EL (cell line): ENCODE measurements at regions not wholly inside any gene's neighbourhood (a gene's known extent, or its start where the extent isn't known, plus 50 kb on each side); places are given as distances from the start of the nearest gene placed in this dataset.

Experiments
- DNase-seq: peaks from one replicate; pipeline ENCODE4 v3.0.0-alpha.2; 2016

DNA sequence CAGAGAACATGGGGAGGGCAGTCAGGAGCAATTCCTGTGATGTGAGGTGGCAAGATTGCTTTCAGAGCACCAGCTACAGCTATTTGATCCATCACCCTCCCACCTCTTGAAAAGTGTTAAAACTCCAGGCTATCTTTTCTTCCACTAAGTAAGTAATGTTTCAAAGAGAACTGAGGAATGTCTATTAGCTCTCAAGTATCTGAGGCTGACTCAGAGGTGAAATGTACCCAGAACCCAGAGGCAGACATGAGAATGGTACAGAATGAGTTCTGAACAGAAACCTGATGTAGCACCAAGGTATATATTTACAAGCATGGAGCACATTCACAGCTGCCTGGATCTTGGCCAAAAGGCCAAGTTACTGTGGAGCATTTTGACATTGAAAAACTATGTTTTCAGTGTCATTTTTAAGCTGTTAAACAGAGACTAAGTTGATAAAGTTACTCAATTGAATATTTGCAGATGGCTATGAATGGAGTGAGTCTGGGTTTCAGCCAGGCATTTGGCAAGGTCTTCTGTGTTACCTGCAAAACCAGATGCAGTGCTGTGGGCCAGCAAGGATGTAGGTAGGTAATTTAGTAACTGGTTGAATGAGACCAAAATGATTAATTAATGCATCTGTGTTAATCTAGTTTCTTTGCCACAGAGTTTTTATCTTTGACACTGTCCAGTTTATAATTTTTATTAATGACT, 227.7 kb upstream of the CD96 start:
- peak; percentile 19 for DNase-seq

DNA sequence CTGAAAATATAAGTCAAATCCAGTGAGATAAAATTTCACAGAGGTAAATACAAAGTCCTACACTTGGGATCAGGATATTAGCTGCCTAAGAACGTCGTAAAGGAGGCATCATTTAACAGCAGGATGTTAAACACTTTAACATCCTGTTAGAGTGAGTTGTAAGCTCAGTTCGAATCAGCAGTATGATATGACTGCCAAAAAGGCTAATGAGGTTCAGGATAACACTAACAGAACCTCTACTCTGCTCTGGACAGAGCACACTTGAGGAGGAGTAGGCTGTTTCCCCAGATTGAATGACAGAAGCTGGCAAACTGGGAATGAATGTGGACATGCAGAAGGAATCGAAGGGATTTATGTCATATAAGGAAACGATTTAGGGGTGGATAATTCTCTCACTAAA, 227.1 kb upstream of the CD96 start:
- no peak for DNase-seq

DNA sequence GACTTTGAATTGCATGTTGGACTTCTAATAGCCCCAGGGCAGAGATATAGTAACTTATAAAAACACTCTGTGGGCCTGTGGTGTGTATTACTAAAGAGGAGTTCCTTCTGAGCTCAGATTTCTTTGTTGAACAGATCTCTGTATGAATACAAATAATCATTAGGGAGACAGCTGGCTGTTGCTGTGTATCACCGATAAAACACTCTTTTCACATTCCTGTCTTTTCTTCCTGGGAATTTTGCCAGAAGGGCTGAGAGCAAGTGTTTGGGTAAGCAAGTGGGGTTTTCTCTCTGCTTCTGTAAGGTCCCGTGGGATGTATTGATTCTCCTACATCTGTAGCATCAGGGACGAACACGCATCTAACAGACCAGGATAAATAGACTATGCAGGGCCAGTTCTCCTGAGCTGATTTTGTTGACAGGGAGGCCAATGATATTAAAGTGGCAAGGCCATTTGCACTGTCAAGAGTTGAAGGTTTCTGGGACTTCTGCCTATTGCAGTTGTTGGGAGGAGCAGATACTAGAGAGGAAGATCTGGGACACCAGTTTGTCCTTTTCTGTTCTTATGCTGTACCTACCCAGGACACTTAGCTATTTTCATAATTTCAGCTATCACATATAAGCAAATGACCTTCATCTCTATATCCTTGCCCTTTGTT, 225.9 kb upstream of the CD96 start:
- DNase-seq = peak; percentile 88

DNA sequence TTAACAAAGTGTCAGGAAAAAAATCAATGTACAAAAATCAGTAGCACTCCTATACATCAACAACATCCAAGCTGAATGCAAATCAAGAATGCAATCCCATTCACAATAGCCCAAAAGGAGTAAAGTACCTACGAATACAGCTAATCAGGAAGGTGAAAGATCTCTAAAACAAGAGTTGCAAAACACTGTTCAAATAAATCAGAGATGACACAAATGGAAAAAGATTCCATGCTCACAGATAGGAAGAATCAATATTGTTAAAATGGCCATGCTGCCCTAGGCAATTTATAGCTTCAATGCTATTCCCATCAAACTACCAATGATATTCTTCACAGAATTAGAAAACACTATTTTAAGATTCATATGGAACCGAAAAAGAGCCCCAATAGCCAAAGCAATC, 223.7 kb upstream of the CD96 start:
- no peak for DNase-seq

DNA sequence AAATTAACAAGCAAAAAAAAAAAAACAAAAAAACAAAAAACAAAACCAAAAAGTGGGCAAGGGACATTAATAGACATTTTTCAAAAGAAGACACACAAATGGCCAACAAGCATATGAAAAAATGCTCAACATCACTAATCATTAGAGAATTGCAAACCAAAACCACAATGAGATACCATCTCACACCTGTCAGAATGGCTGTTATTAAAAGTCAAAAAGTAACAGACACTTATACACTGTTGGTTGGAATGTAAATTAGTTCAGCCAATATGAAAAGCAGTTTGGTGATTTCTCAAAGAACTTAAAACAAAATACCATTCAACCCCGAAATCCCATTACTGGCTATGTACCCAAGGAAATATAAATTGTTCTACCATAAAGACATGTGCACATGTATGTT, 222.4 kb upstream of the CD96 start:
- DNase-seq = no peak

DNA sequence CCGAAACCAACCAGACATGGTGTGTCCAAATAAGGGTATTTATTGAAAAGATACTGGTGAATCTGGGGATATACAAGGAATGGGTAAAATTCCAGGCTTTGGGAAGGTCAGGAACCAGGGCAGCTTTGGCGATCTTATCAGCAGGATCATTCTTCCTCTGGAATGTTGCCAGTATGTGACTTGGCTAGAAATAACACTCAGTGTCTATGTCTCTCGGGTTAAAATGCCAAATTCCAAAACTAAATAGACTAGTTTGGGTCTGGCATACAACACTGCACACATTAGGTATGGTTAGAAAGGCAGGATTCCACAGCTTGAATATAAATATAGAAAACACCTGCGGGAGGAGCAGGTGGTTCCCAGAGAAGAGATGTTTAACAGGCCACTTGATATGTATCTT, 220.2 kb upstream of the CD96 start:
- peak; percentile 58 for DNase-seq

DNA sequence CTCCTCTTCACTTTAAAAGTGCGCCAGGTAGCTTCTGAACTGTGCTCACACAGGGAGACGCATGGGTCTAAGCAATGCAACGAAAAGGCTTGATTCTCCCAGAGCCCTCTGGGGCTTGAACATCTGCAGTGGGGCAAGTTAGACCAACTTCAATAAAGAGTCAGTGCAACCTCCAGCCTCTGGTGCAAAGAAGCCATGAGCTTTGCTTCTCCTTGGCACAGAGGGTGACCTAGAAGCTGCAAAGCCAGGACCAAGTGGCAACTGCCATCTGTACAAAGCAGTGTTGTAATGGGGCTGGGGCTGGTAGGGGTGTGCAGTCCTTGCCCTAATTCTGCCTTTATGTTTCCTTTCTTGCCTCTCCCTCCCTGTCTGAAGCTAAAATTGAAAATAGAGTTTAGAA, 219.0 kb upstream of the CD96 start:
- DNase-seq = no peak

DNA sequence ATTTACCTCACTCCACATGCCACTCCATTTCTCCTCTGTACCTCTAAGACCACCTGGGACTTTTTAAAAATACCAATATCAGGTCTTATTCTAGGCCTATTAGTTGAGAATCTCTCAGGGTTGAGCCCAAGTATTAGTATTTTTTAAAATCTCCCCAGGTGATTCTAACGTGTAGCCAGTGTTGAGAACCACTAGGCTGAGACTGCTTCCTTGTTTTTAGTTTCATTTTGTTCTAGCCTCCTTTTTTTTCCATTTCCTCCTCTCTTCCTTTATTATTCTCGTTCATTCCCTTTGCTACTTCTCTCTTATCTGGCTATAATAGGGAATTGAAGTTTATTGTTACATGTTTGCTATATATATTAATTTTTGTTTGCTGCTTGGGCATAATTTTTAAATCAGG, 217.8 kb upstream of the CD96 start:
- DNase-seq = no peak

DNA sequence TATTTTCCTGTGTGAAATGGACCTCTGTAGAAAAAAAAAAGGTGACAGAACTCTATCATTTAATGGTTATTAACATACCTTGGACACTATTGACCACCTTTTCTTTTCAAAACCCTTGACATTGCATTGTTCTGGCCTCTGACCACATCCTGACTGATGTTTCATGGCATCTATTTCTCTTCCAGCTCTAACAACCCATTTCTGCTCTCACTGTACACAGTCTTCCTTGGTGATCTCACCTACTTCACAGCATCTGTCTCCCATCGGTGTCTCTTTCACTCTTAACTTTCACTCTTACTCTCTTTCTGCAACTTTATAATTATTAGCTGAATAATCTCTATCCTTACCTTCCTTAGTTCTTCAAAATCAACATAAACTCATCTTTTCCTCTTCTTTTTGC, 217.4 kb upstream of the CD96 start:
- DNase-seq = no peak

DNA sequence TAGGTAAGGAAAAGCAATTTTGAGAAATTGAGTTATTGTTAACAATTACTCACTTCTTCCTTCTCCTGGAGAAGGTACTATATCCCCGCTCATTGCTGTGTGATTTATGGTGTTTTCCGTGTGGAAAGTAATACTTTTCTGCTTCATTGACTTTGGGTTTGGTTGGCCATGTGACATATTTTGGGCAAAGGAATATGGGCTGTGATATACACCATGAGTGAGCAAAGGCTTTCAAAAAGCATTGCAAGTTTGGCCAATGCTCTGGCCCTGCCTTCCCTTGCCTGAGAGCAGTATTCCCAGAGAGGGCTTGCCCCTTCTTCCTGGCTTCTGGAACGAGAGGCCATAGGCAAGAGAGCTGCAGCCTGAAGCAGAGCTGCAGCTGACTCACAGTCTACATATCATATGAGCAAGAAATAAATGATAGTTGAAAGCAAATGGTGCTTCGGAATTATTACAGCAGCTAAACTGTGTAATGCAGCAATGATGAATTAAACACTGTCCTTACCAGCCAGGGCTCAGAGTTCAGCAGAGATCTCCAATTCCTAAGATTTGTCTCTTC, 216.8 kb upstream of the CD96 start:
- no peak for DNase-seq

DNA sequence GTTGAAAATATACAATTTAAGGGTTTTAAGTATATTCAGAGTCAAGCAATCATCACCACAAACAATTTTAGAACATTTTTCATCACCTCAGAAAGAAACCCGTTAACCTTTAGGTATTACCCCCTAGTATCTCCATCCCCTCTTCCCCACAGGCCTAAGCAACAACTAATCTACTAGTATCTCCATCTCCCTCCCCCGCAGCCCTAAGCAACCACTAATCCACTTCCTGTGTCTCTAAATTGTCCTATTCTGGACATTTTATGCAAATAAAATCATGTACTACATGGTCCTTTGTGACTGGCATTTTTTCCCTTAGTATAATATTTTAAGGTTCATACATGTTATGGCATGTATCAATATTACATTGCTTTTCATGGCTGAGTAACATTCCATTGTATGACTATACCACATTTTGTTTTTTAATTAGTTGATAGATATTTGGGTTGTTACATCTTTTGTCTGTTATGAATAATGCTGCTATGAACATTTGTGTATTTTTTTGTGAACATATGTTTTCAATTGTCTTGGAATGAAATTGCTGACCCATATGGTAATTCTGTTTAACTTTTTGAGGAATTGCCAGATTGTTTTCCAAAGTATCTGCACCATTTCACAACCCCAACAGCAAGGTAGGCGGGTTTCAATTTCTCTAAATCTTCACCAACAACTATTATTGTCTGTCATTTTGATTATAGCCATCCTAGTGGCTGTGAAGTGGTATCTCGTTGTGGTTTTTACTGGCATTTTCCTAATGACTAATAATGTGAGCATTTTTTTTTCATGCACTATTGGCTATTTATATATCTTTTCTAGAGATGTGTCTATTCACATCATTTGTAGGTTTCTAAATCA, 215.6 kb upstream of the CD96 start:
- peak; percentile 91 for DNase-seq

DNA sequence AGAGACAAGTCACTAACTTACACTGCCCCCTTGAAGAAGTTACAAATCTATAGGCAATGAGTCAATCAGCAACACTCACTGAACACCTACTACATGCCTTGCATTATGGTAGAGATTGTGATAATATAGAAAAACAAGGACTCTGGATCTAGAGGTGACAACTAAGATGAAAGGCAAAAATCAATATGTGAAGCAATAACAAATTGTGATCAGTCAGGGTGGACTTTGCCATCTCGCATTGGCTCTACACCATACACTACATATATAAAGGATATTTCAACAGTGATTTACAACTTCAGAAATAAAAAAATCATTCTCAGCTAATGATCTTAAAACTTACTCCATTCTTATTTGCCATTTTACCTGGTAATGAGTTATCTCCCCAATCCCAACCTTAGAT, 210.7 kb upstream of the CD96 start:
- no peak for DNase-seq

DNA sequence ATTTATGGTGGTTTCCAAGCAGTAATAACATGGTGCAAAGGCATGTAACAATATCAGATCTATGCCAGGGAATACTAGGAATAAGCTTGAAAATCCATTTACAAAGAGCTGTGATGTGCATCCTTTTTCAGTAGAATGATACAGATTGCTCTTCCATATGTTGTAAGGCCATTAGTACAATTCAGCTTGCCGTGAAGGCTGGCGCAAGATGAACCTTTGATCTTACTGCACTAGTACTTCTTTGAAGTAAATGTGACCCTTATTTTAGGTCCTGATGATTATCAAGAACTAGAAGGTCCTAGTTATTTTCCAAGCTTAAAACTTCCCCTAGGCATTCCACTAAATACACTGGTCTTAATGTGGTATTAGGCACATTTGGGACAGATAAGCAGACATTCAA, 210.1 kb upstream of the CD96 start:
- DNase-seq = no peak

DNA sequence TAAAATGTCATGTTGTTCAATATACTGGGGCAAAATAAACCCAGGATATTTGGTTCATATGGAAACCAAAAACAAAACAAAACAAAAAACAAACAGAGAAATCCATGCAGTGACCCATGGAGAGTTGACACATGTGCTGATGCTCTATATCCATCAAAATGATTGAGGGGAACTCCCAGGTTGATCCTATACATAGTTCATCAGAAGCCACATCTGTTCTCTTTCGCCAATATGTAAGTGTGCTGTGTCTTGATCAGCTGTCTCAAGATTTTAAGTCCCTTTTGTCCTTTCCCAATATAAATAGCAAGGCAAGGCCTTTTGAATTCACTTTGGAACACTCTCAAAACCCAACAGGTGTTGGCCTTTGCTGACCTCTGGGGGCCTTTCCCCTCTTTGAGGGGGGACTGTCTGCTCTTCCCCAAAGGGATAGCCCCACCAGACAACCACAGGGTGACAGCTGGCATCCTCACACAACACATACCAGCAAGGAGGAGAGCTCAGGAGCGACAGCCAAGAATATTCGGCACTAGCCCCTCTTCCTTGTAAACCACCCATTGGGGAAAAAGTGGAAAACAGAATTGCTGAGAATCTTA, 209.4 kb upstream of the CD96 start:
- DNase-seq = no peak

DNA sequence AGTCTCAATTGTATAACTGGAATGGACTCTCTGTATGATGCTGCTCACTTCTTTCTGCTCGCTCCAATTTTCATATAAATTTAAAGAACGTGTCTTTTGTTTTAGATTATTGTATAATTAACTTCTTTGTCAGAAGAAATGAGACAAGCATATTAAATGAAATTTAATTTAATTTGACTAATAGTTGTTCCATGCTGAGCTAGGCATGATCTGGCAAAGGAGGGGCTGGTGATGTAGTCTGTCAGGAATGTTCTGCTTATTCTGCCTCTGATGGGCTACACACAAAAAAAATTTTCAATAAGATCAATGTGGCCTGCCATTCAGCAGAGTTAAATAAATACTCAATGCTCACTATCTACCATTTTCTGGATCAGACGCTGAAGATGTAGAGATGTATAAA, 208.4 kb upstream of the CD96 start:
- DNase-seq = peak; percentile 69

DNA sequence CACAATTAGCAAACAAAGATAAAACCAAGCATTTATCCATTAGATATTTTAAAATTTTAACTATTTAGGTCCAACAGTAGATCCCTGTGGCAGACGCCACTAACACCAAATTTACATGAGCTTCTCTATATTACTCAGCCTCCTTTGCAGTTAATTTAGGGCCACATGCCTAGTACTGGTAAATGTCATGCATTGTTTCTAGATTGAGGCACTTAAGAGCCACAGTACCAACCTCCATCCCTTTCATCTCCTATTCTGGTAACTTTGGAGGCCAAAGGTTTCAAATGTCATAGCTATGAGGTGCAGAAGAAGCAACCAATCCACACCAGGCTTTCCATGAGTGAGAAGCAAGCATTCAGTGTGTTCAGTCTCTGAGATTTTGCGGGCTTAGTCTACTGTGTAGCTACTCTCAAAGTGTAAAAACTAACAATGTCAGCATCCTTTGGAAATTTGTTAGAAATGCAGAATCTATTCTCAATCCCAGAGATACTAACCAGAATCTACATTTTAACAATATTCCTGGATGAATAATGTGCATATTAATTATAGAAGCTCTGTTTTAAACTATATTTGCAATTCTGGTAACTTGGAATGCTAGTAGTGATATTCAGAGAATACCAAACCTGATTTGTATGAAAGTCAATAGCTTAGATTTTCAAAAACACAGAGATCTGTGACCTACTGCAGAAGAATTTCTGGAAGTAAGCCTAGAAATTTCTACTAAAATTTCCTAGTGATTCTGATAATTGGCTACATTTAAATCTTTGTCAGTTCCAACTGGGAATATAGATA, 206.3 kb upstream of the CD96 start:
- DNase-seq = no peak

DNA sequence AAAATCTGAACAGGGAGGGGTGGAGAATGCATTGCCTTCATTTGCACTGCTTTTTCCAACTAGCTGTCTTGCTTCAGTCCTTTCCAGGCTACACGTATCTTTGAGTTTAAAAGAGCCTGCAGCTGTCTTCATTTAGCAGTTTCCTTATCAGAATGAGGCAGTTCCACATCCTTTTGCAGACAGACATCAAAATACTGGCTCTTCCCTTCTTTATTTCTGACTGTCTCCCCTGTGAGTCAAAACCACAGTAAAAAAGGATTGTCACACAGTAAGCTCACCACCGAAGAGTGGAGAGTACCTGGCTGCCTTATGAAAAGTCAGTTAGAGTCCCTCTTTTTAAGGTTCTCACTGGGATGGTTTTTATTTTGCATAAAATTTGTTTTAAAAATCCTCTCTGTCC, 205.5 kb upstream of the CD96 start:
- no peak for DNase-seq

DNA sequence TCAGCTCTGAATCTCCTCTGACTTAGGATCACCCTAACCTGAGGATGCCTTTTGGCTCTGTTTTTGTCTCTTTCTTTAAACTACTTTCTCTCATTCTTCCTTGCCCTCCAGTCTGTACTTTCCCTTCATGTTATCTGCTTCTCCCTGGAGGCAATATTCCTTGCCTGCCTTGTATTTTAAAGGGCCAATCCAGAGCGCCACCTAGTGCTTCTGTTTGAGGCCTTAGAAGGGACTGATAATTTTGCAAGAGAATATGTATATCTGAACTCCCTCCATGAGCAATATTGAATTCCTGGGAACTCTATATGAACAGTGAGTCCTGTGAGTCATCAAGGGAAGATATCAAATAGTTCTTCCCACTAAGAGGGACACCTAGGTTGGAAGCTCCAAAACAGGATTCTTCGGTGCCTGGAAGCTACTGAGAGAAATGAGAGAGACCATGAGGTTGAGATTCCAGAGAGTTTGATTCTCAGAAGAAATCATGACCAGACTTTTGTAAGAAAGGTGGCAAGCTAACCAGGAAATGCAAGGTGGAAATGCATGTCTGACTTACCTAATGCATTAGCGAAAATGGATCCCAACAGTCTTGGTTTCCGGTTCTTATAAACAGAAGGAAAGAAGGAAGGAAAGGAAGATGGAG, 203.8 kb upstream of the CD96 start:
- peak; percentile 82 for DNase-seq

DNA sequence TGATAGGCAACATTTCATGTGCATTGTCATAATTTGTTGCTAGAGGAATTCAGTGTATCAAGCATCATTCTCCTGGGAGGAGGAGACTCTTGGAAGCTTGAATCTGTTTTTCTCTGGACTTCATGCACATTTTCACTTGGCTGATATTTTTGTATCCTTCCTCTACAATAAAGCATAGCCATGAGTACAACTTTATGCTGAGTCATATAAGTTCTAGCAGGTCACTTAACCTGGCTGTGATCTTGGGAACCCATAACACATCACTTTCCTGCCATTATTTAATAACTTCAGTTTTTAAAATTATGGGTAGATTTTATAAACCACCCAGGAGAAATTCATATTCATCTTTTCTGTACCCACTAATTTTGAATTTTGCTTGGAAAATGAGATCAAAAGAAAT, 203.0 kb upstream of the CD96 start:
- no peak for DNase-seq

DNA sequence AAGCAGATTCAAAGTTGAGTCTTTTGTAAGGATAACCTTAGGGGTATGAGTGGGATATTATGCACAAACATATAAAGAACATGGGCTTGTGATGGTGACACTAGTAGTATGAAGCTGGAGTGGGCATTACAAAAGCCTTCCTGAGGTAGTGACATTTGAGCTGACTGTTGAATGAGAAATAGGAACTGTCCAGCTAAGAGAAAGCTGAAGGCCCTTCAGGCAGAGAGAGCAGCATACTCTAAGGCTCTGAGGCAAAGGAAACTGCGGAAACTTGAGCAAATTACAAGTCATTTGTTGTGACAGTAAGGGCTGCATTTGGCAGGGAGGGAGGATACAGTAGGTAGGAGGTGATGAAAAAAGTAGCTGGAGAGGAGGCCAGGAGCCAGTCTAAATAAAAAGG, 190.7 kb upstream of the CD96 start:
- DNase-seq = no peak

DNA sequence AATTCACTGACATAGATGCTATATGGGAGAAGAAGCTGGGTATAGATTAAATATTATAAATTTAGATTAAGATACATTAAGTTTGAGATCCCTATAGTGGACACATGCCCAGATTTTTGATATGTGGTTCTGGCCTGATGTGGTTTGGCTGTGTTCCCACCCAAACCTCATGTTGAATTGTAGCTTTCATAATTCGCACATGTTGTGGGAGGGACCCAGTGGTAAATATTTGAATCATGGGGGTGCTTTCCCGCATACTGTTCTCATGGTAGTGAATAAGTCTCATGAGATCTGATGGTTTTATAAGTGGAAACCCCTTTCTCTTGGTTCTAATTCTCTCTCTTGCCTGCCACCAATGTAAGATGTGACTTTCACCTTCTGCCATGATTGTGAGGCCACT, 189.4 kb upstream of the CD96 start:
- peak; percentile 23 for DNase-seq
